ENCODE measurements at regions not wholly inside any gene's neighbourhood (a gene's known extent, or its start where the extent isn't known, plus 50 kb on each side); places are given as distances from the start of the nearest gene placed in this dataset.
"Not testable (repeated sequence)": the region's sequence is repeated elsewhere in the genome, so short reads cannot be mapped to it uniquely, and the experiment has no call there.

GRCh38 chr11:89604281-89604680, 105.8 kb upstream of the TRIM77 start:
- FAIRE-seq (no peak), DNase-seq (ENCODE audit: insufficient read length, low spot score) (no peak)
- TF ChIP-seq PAX5 (IDR thresholded peaks at IDR 0.05; ENCODE audit: insufficient read depth, low read length, severe bottlenecking) (no peak), SPI1 (IDR thresholded peaks at IDR 0.05; ENCODE audit: low read depth, low read length) (no peak), POU2F2 (IDR thresholded peaks at IDR 0.05; ENCODE audit: low read depth, low read length) (no peak), POLR2AphosphoS5 (IDR thresholded peaks at IDR 0.05; ENCODE audit: low read depth, low read length) (no peak), TAF1 (IDR thresholded peaks at IDR 0.05; ENCODE audit: low read depth, low read length) (no peak), POLR2A (IDR thresholded peaks at IDR 0.05; ENCODE audit: low read depth, low read length) (no peak)

- DNase-seq (ENCODE audit: insufficient read length, low spot score); FAIRE-seq: not testable (repeated sequence)
These were observed 103.3 kb upstream of the TRIM77 start for GRCh38 chr11:89606845-89607244.

GRCh38 chr11:89607497-89607896, 102.6 kb upstream of the TRIM77 start:
- FAIRE-seq; DNase-seq (ENCODE audit: insufficient read length, low spot score): not testable (repeated sequence)

- FAIRE-seq = no peak
- no peak for TF ChIP-seq POLR2A (IDR thresholded peaks at IDR 0.05; ENCODE audit: low read depth, low read length)
- no peak for TF ChIP-seq TAF1 (IDR thresholded peaks at IDR 0.05; ENCODE audit: low read depth, low read length)
- no peak for TF ChIP-seq PAX5 (IDR thresholded peaks at IDR 0.05; ENCODE audit: insufficient read depth, low read length, severe bottlenecking)
- no peak for TF ChIP-seq SPI1 (IDR thresholded peaks at IDR 0.05; ENCODE audit: low read depth, low read length)
- no peak for DNase-seq (ENCODE audit: insufficient read length, low spot score)
These were observed 101.7 kb upstream of the TRIM77 start for GRCh38 chr11:89608234-89608966.

- DNase-seq (ENCODE audit: insufficient read length, low spot score) (no peak), FAIRE-seq (no peak)
- TF ChIP-seq POLR2AphosphoS5 (IDR thresholded peaks at IDR 0.05; ENCODE audit: low read depth, low read length) (no peak), PAX5 (IDR thresholded peaks at IDR 0.05; ENCODE audit: insufficient read depth, low read length, severe bottlenecking) (no peak), SPI1 (IDR thresholded peaks at IDR 0.05; ENCODE audit: low read depth, low read length) (no peak), POU2F2 (IDR thresholded peaks at IDR 0.05; ENCODE audit: low read depth, low read length) (no peak), POLR2A (IDR thresholded peaks at IDR 0.05; ENCODE audit: low read depth, low read length) (no peak), TAF1 (IDR thresholded peaks at IDR 0.05; ENCODE audit: low read depth, low read length) (no peak)
These were observed 98.0 kb upstream of the TRIM77 start for GRCh38 chr11:89612096-89612495.

GRCh38 chr11:89613911-89614310, 96.2 kb upstream of the TRIM77 start:
- DNase-seq (ENCODE audit: insufficient read length, low spot score) (no peak), FAIRE-seq (no peak)
- no peak for TF ChIP-seq POLR2A (IDR thresholded peaks at IDR 0.05; ENCODE audit: low read depth, low read length)
- TF ChIP-seq TAF1 (IDR thresholded peaks at IDR 0.05; ENCODE audit: low read depth, low read length) = no peak
- TF ChIP-seq POU2F2 (IDR thresholded peaks at IDR 0.05; ENCODE audit: low read depth, low read length) = no peak
- TF ChIP-seq PAX5 (IDR thresholded peaks at IDR 0.05; ENCODE audit: insufficient read depth, low read length, severe bottlenecking) = no peak
- no peak for TF ChIP-seq POLR2AphosphoS5 (IDR thresholded peaks at IDR 0.05; ENCODE audit: low read depth, low read length)
- no peak for TF ChIP-seq SPI1 (IDR thresholded peaks at IDR 0.05; ENCODE audit: low read depth, low read length)

- FAIRE-seq; DNase-seq (ENCODE audit: insufficient read length, low spot score): not testable (repeated sequence)
These were observed 95.7 kb upstream of the TRIM77 start for GRCh38 chr11:89614428-89614827.

- not testable (repeated sequence) for DNase-seq (ENCODE audit: insufficient read length, low spot score); FAIRE-seq
These were observed 94.5 kb upstream of the TRIM77 start for GRCh38 chr11:89615642-89616041.

- FAIRE-seq; DNase-seq (ENCODE audit: insufficient read length, low spot score): not testable (repeated sequence)
These were observed 93.9 kb upstream of the TRIM77 start for GRCh38 chr11:89616161-89616560.

- not testable (repeated sequence) for DNase-seq (ENCODE audit: insufficient read length, low spot score)
- peak; percentile 51 for FAIRE-seq
These were observed 93.0 kb upstream of the TRIM77 start for GRCh38 chr11:89616999-89617602.

- FAIRE-seq; DNase-seq (ENCODE audit: insufficient read length, low spot score): not testable (repeated sequence)
These were observed 89.4 kb upstream of the TRIM77 start for GRCh38 chr11:89620721-89621120.

GRCh38 chr11:89625171-89625570, 84.9 kb upstream of the TRIM77 start:
- DNase-seq (ENCODE audit: insufficient read length, low spot score) (no peak), FAIRE-seq (no peak)
- TF ChIP-seq POLR2AphosphoS5 (IDR thresholded peaks at IDR 0.05; ENCODE audit: low read depth, low read length) = no peak
